Stimulated activated naive CD8-positive, alpha-beta T cell treated with anti-CD3 and anti-CD28 coated beads, Interleukin-15, Interleukin-2, amounts not matched to agents 100 ng/mL and 50 ng/mL, for 24 hours (primary cell): ENCODE measurements at regions not wholly inside any gene's neighbourhood (a gene's known extent, or its start where the extent isn't known, plus 50 kb on each side); places are given as distances from the start of the nearest gene placed in this dataset.

ENCODE experiments used
- H3K27ac Mint-ChIP-seq: one replicate; pipeline ENCODE4 v1.8.0; 2021; ENCODE audit warnings: mild to moderate bottlenecking, mixed read lengths
- H3K27me3 Mint-ChIP-seq: one replicate; pipeline ENCODE4 v1.8.0; 2021; ENCODE audit warnings: mixed read lengths
- H3K36me3 Mint-ChIP-seq: one replicate; pipeline ENCODE4 v1.8.0; 2021; ENCODE audit warnings: low read depth, mixed read lengths
- H3K4me1 Mint-ChIP-seq: one replicate; pipeline ENCODE4 v1.8.0; 2021; ENCODE audit warnings: low read depth, mixed read lengths
- H3K4me3 Mint-ChIP-seq: one replicate; pipeline ENCODE4 v1.8.0; 2021; ENCODE audit warnings: mild to moderate bottlenecking, mixed read lengths
- H3K9me3 Mint-ChIP-seq: one replicate; pipeline ENCODE4 v1.8.0; 2021; ENCODE audit warnings: mixed read lengths

DNA sequence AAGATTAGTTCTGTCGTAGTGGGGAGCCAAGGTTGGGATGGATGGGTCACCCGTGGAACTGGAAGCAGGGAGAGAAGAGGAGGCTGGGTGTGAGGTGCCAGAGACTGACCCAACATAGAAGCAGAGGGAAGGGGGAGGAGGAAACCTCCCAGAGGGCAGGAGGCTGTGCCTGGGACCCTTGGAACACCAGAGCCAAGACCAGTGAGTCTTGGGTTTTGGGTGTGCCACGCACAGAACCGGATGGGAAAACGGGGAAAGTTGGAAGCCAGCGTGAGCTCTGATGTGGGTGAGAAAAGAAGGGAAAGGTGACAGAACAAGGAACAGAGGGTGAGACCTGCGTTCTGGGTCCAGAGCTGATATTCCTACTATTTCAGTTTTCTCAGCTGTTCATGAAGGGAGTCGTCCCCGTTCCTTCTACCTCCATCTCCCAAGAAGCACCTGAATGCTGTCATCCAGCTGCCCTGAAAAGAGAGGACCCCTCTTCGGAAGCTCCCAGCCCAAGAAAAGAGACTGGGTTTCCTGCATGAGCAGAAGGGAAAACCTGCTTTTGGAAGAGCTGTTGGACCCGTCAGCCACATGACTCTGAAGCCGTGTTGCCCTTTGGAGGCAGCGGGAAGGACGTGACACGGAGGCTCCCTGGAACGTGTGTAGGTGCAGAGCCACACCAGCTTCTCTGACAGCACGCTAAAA, 250.1 kb downstream of the NDUFA10 start:
- Mint-ChIP-seq H3K9me3 (peaks cover 4% of the 10 kb centered on the region), H3K4me3 (no peak overlapping the region), H3K27me3 (peaks cover 4% of the 10 kb centered on the region), H3K27ac (no peak overlapping the region), H3K4me1 (no peaks in the 10 kb centered on the region), H3K36me3 (no peaks in the 10 kb centered on the region)

DNA sequence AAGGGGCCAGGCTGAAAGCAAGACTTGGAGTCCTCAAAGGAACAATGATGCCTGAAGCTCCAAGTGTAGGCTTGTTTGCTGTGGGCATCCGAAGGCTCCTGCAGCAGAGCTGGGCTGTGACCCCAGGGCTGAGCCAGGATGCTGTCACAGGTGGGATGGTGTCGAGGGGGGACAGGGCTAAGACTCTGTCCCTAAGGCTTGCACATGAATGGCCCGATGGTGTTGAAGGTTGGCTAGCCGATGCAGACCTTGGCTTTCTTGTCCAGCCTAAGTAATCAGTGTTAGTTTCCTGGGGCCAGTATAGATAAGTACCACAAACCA, 251.0 kb downstream of the NDUFA10 start:
- Mint-ChIP-seq H3K4me1 (no peaks in the 10 kb centered on the region), H3K27me3 (peaks cover 4% of the 10 kb centered on the region), H3K9me3 (peaks cover 4% of the 10 kb centered on the region), H3K4me3 (no peak overlapping the region), H3K27ac (no peak overlapping the region), H3K36me3 (no peaks in the 10 kb centered on the region)

DNA sequence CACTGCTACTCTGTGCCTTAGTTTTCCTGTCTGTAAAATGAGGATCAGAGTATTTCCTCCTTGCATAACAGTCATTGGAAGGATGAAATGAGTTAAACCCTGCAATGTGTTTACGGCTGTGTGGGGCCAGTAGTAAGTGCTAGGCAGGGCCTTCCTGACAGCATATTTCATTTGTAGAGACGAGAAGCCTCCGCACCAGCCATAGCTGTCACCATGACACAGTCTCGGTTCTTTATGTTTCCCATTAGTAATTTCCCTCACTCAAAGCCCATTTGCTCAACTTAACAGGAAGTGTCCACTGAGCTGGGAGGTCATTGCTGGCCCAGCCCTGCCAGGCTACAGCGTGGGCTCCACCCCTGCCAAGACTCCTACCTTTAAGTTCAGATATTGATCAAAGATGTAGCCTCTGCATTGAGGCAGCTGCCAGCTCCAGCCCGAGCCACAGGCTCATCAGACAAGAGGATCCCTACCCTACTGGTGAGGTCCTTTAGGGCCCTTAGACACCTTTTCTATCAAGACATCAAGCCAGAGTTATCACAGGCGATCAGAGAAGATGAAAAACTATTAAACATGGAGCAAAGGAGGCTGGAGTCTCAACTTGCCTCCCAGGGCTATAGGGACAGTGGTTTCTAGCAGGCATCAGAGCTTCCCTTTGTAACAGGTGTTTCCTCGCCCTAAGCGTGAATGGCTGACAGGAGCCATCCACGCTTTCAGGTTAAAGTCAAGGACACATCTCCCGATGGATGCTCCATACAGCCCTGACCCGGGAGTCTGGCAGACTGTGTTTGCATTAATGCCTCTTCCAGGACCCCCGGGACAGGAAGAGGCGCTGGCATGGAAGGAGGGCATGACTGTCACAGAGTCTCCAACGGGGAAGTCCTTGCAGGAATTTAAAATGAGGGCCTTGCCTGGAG, 251.7 kb downstream of the NDUFA10 start:
- no peaks in the 10 kb centered on the region for H3K36me3 Mint-ChIP-seq
- H3K9me3 Mint-ChIP-seq: peaks cover 4% of the 10 kb centered on the region
- peaks cover 4% of the 10 kb centered on the region for H3K27me3 Mint-ChIP-seq

DNA sequence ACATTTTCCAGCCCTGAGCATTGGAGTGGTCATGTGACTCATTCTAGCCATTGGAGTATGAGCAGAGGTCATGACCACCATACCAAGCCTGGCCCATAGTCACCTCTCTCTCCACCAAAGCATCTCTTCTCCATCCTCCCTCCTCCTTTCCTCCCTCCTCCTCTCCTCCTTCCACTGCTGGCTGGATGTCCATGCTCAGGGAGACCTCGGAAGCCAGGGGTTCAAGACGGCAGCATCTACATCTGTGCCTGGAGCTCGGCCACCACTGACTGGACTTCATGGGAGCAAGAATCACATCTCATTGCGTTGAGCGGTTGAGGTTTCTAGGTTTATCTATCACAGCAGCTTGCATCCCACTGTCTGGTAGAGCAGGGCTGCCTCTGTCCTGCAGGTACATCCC, 252.4 kb downstream of the NDUFA10 start:
- peaks cover 4% of the 10 kb centered on the region for H3K9me3 Mint-ChIP-seq
- no peak overlapping the region for H3K4me3 Mint-ChIP-seq
- no peaks in the 10 kb centered on the region for H3K36me3 Mint-ChIP-seq
- H3K4me1 Mint-ChIP-seq: no peaks in the 10 kb centered on the region
- no peak overlapping the region for H3K27ac Mint-ChIP-seq
- peaks cover 6% of the 10 kb centered on the region for H3K27me3 Mint-ChIP-seq

More for the DNA sequence above, 251.7 kb downstream of the NDUFA10 start:
- Mint-ChIP-seq H3K4me3 (no peak overlapping the region), H3K4me1 (no peaks in the 10 kb centered on the region), H3K27ac (no peak overlapping the region)

DNA sequence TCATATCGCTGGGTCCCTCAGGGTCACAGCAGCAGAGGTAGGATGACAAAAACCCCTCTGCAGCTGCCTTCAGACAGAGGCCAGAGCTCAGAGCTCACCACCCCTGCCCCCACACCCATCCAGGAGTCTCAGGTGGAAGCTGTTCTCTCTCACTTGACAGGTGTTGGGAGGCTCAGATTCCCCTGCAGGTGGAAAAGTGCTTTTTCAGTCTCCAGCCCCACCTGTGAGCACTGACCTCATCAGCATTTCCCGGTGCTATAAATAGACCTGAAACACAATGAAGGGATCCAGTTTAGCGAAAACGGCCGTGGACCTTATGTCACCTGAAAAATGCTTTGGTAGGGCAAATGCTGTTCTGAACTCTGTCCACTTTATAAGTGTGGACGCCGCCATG, 254.9 kb downstream of the NDUFA10 start:
- H3K9me3 Mint-ChIP-seq: peaks cover 4% of the 10 kb centered on the region
- no peak overlapping the region for H3K27ac Mint-ChIP-seq
- H3K4me3 Mint-ChIP-seq: no peak overlapping the region
- no peaks in the 10 kb centered on the region for H3K36me3 Mint-ChIP-seq
- H3K4me1 Mint-ChIP-seq: no peaks in the 10 kb centered on the region
- peaks cover 3% of the 10 kb centered on the region for H3K27me3 Mint-ChIP-seq

DNA sequence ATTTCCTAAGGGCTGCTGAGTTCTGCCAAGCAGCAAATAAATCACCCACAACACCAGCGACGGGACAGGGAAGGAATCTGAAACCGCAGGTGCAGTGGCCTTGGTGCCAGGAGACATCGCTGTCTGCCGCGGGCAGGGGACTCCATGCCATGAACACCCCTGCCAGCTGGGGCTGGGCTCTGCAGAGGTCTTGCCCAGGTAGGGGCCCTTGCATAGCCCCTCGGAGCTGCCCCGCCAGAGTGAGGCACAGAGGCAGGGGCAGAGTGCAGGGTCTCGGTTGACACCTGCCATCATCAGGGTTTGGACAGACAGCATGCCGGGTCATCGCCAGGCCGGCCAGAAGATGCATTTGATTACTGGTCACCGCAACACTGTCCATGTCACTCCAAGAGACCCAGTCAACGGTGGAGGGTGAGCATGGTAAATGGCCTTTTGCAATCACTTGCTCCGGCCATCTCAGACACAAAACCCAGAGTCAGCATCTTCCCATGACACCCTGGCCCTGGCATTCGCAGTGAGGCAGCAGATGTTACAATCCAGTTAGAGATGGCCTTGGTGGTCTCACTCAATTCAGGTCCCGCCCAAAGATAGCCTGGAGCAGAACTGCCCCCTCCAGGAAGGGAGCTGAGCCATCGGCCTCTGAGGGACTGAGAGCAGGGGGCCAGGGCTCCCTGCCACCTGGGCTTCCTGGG, 255.4 kb downstream of the NDUFA10 start:
- Mint-ChIP-seq H3K4me1 (no peaks in the 10 kb centered on the region), H3K27me3 (peaks cover 3% of the 10 kb centered on the region), H3K9me3 (peaks cover 4% of the 10 kb centered on the region), H3K27ac (no peak overlapping the region), H3K36me3 (no peaks in the 10 kb centered on the region), H3K4me3 (no peak overlapping the region)

DNA sequence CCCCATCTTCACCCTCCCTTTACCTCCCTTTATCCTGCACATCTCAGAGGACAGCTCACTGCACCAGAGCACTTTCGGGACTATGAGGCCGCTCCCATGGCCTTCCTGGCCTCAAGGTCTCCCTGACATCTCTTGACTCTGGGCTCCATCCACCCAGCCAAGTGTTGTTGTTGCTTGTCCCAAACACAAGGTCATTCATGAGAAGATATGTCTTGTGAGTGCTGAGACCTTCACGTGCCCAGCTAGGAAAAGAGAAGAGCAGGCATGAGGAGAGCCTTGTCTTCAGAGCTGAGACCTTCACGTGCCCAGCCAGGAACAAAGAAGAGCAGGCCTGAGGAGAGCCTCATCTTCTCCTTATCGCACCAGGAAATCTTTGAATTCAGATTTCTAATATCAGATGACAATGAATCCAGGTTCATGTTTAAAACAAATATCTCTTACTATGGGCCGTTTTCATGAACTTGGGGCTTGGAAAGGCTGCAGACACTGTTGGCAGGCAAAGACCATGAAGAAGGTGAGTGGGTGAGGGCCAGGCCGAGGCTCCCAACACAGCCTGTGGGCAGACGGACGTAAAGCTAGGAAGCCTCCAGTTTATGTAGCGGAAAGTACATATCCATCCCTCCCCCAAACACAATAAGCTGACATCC, 256.1 kb downstream of the NDUFA10 start:
- Mint-ChIP-seq H3K4me3 (no peak overlapping the region), H3K4me1 (no peaks in the 10 kb centered on the region), H3K36me3 (no peaks in the 10 kb centered on the region), H3K27ac (no peak overlapping the region), H3K9me3 (peaks cover 4% of the 10 kb centered on the region), H3K27me3 (peaks cover 3% of the 10 kb centered on the region)

DNA sequence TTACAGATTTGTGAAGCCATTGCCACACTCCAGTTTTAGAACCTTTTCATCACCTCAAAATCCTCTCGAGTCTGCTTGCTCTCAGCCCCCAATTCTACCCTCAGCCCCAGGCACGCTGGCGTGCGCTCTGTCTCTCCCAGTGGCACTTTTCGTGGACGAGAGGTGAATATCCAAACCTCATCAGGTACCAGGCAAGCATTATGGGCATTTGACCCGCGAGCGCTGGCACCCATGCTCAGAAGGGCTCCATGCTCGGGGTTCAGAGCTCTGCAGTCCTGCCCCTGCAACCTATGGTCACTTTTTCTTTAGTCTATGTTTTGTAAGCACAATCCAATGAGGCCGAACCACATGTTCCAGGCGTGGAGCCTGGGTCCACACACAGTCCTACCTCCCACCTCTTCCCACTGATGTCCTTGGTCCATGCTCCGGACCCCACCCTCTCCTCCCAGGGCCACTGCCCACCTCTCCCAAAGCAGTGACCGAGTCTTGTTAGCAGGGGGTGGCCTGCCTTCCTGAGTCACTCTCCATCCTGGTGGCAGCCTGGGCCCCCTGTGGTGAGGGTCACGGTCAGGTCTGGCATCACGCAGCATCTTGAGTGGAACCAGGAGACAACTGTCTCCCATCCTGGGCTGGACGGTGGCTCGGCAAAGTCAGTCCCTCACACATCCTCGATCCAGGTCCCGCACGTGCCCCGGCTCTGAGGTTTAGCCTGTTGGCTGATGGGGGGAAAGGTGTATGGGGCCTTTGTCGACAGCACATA, 256.9 kb downstream of the NDUFA10 start:
- H3K27ac Mint-ChIP-seq: no peak overlapping the region
- H3K27me3 Mint-ChIP-seq: peaks cover 3% of the 10 kb centered on the region
- H3K36me3 Mint-ChIP-seq: no peaks in the 10 kb centered on the region
- no peaks in the 10 kb centered on the region for H3K4me1 Mint-ChIP-seq
- H3K4me3 Mint-ChIP-seq: no peak overlapping the region
- peaks cover 4% of the 10 kb centered on the region for H3K9me3 Mint-ChIP-seq

DNA sequence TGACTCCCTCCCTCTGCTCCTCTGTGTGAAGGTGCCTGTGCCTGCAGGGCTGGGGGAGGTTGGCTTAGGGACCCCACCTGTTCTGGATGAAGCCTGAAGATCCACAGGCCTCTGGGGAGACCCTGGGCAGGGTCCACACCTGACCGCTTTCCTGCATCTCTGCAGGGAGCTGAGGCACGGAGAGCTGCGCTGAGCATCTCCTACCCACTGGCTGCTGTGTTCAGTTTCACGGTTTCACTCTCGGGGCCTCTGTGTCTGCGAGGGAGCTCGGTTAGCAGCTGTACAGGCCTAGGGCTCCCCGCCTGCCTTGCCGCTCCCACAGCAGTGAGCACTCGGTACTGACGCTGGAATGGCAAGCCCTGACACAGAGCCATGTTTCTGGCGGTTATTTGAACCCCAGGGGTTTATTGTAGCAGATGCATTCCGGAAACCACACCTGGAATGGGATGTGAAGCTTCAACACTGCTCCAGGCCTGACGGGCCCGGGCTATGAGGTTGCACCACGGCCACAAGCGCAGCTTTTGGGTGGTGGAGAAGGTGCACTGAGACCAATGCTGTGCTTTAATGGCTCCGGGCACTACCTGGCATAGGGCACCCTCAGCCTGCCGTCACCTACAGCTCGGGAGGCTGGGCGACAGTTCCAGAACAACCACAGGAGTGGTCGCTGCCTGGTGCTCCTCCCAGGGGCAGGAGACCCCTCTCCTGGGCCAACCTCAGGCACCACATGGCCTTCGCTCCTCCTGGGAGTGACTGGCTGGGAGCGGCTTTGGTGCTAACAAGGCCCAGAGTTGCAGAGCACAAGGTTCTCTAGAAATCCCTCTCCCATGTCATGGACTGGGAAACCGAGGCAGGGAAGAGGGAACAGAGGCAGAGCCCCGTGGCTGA, 257.9 kb downstream of the NDUFA10 start:
- Mint-ChIP-seq H3K36me3 (no peaks in the 10 kb centered on the region), H3K27me3 (peaks cover 3% of the 10 kb centered on the region), H3K4me1 (no peaks in the 10 kb centered on the region), H3K27ac (no peak overlapping the region), H3K9me3 (peaks cover 4% of the 10 kb centered on the region), H3K4me3 (no peak overlapping the region)

DNA sequence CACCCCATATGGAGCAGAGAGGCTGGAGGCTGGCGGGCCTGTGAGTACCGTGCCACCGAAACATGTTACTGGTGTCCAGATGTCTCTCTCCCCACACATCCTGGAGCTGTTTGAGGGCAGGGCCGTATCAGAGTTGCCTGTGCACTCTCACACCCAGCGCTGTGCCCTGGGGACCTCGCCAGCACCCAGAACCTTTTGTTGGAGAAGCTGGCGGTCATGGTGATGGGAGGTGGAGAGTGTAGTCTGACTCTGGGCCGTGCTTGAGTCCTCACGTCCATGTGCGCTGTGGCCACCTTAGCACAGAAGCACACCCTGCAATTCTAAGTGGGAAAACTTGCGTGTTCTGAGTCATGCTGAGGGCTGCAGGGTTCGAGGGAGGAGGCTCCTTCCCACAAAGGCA, 259.2 kb downstream of the NDUFA10 start:
- Mint-ChIP-seq H3K9me3 (no peaks in the 10 kb centered on the region), H3K36me3 (no peaks in the 10 kb centered on the region), H3K4me1 (no peaks in the 10 kb centered on the region), H3K27me3 (peaks cover 3% of the 10 kb centered on the region), H3K27ac (no peak overlapping the region), H3K4me3 (no peak overlapping the region)

DNA sequence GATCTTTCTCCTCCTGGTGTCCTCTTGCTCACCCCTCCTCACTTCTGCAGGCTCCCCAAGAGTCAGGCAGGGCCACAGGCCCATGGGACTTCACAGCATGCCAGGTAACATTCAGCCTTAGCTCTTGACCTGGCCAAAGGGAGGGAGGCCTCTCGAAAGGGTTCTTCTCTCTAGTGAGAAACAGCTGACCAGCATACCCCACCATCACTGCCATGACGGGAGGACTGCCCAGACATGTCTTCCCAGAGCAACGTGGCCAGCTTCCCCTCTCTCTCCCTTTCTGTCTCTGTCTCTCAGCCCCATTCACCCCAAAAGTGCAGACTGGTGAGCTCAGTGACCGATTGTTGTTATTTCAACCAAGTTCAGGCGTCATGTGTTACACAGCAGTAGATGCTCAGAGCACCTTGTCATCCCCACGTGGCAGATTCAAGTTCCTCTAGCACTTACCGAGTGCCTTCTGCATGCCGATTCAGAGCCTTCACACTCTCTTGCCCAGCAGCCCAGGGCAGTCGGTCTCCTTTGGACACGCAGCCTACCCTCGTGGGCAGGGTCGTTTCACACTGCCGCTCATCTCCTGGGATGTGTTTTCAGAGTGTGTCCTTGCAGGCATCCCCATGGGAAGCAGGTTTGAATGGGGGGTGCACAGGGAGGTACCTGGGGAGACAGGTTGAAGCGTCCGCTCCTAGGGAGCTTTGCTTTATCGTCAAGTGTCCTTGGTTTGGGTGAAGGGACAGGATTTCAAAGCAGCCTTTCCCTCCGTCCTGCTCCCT, 259.9 kb downstream of the NDUFA10 start:
- no peak overlapping the region for H3K27ac Mint-ChIP-seq
- H3K4me3 Mint-ChIP-seq: no peak overlapping the region
- H3K4me1 Mint-ChIP-seq: no peaks in the 10 kb centered on the region
- H3K27me3 Mint-ChIP-seq: peaks cover 3% of the 10 kb centered on the region
- H3K9me3 Mint-ChIP-seq: no peaks in the 10 kb centered on the region
- H3K36me3 Mint-ChIP-seq: no peaks in the 10 kb centered on the region

DNA sequence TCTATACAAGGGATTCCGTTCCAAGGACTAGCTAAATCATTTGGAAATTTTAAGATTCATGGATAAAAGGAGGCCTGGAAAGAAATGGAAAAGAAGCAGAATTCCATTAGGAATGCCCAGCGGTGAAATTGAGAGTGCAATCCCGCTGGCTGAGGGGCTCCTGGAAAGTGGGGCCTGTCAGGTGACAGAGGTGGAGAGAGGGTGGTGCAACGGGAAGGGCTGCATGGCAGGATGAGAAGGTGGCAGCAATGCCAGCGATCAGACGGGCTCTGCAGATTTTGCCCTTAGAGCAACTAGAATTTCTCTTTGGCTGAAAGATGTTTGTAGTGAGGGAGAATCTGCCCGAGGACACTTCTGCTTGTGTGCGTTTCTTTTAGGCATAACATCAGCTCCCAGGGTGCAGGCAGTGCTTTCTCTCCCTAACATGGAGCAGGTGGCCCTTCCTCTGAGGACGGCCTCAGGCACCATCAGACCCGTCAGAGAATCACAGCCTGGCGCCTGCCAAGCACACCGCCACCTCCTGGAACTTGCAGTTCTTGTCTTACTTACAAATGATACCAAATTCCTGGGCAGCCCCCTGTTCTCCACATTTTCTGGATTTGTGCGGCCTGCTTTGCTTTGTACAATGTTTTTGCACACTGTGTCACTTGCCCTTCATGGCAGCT, 261.6 kb downstream of the NDUFA10 start:
- peaks cover 3% of the 10 kb centered on the region for H3K27me3 Mint-ChIP-seq
- H3K4me1 Mint-ChIP-seq: no peaks in the 10 kb centered on the region
- no peaks in the 10 kb centered on the region for H3K9me3 Mint-ChIP-seq
- H3K36me3 Mint-ChIP-seq: no peaks in the 10 kb centered on the region
- H3K4me3 Mint-ChIP-seq: no peak overlapping the region
- no peak overlapping the region for H3K27ac Mint-ChIP-seq
